H1 (cell line): ENCODE measurements at regions not wholly inside any gene's neighbourhood (a gene's known extent, or its start where the extent isn't known, plus 50 kb on each side); places are given as distances from the start of the nearest gene placed in this dataset.

Experiments used
- CTCF ChIA-PET: fragments of 300-600 bp; sonication (Branson Sonifier 250); formaldehyde crosslinking; loops from one replicate; lab custom pipeline; 2021; ENCODE audit not compliant: partially characterized antibody; lab: Charles Lee
- POLR2A ChIA-PET: fragments of 300-600 bp; sonication (Branson Sonifier 250); formaldehyde crosslinking; loops from one replicate; lab custom pipeline; 2021; ENCODE audit warnings: inconsistent platforms; ENCODE audit not compliant: partially characterized antibody; lab: Charles Lee
- DNase-seq, 2 experiments: peaks; one replicate each; pipeline versions ENCODE4 v3.0.0 to v3.0.0-alpha.2; 2010 to 2022; ENCODE audit warnings: low spot score in 2 of 2, low read depth in 1 of 2, mixed read lengths in 1 of 2
- FAIRE-seq: peaks from 2 replicates; lab custom pipeline; 2011; peaks lifted over from hg19 to GRCh38; lab: Jason Lieb, UNC
- H2AFZ ChIP-seq: 2 replicates; pipeline ENCODE4 v1.8.1; 2012; ENCODE audit warnings: low read length, inconsistent platforms
- H2AK5ac ChIP-seq: 2 replicates; pipeline ENCODE4 v1.6.1; 2013; ENCODE audit warnings: low read depth, low read length
- H2BK120ac ChIP-seq: replicated peaks from 2 replicates; pipeline ENCODE3; 2013; ENCODE audit warnings: low read depth, low read length, inconsistent platforms
- H2BK12ac ChIP-seq: 2 replicates; pipeline ENCODE4 v1.6.1; 2013; ENCODE audit warnings: low read depth, low read length
- H2BK15ac ChIP-seq: 2 replicates; pipeline ENCODE4 v1.6.1; 2013; ENCODE audit warnings: low read length
- H2BK20ac ChIP-seq: 2 replicates; pipeline ENCODE4 v1.6.1; 2013; ENCODE audit warnings: low read length
- H2BK5ac ChIP-seq: 2 replicates; pipeline ENCODE4 v1.6.1; 2013; ENCODE audit warnings: low read depth, low read length
- H3K14ac ChIP-seq: 2 replicates; pipeline ENCODE4 v1.6.1; 2013; ENCODE audit warnings: inconsistent platforms; ENCODE audit not compliant: insufficient read length
- H3K18ac ChIP-seq: 2 replicates; pipeline ENCODE4 v1.6.1; 2013; ENCODE audit warnings: low read length; ENCODE audit errors: extremely low read depth
- H3K23ac ChIP-seq: 2 replicates; pipeline ENCODE4 v1.6.1; 2013; ENCODE audit warnings: inconsistent platforms; ENCODE audit not compliant: insufficient read length
- H3K23me2 ChIP-seq: 2 replicates; pipeline ENCODE4 v1.6.1; 2013; ENCODE audit warnings: low read depth, low read length
- H3K27ac ChIP-seq: 2 replicates; pipeline ENCODE4 v1.6.1; 2011; ENCODE audit warnings: low read depth, low read length, inconsistent platforms
- H3K27me3 ChIP-seq, 4 experiments: replicated peaks in 1 of 4; 1 replicate in 1 of 4; 2 replicates in 3 of 4; pipeline versions ENCODE4 v1.6.1 to v1.8.1; 2011 to 2013; ENCODE audit warnings: low read length in 3 of 4, mild to moderate bottlenecking in 3 of 4, inconsistent platforms in 2 of 4, mixed read lengths in 2 of 4, moderate library complexity in 1 of 4; ENCODE audit not compliant: control insufficient read depth in 3 of 4, insufficient read depth in 3 of 4; ENCODE audit errors: extremely low read depth in 1 of 4
- H3K36me3 ChIP-seq, 4 experiments: 2 replicates each; pipeline versions ENCODE4 v1.6.1 to v1.8.1; 2011 to 2013; ENCODE audit warnings: mild to moderate bottlenecking in 4 of 4, low read length in 3 of 4, moderate library complexity in 2 of 4, control low read depth in 1 of 4, inconsistent platforms in 1 of 4; ENCODE audit not compliant: insufficient read depth in 4 of 4, control insufficient read depth in 2 of 4
- H3K4ac ChIP-seq: replicated peaks from 2 replicates; pipeline ENCODE3; 2013; ENCODE audit warnings: low read length, low read depth, mixed read lengths, inconsistent platforms; ENCODE audit not compliant: insufficient read length
- H3K4me1 ChIP-seq, 4 experiments: replicated peaks in 1 of 4; 1 replicate in 1 of 4; 2 replicates in 3 of 4; pipeline versions ENCODE4 v1.6.1 to v1.8.1; 2011 to 2013; ENCODE audit warnings: low read length in 3 of 4, inconsistent platforms in 2 of 4, mixed read lengths in 1 of 4; ENCODE audit not compliant: insufficient read depth in 4 of 4, control insufficient read depth in 3 of 4
- H3K4me2 ChIP-seq, 2 experiments: 2 replicates each; pipeline versions ENCODE4 v1.6.1 to v1.8.1; 2011 to 2013; ENCODE audit warnings: low read depth in 2 of 2, low read length in 2 of 2, control low read depth in 1 of 2, inconsistent platforms in 1 of 2, mild to moderate bottlenecking in 1 of 2; ENCODE audit not compliant: insufficient read depth in 1 of 2
- H3K4me3 ChIP-seq, 4 experiments: fragments of 200-600, 300-600 bp in 1 of 4; sonication (generic), shearing (Covaris generic), sonication (Bioruptor Twin) in 1 of 4; 2 replicates each; pipeline versions ENCODE4 v1.5.1 to v1.8.1; 2011 to 2016; ENCODE audit warnings: low read length in 4 of 4, low read depth in 3 of 4, control low read depth in 2 of 4, inconsistent platforms in 2 of 4, mild to moderate bottlenecking in 2 of 4, mixed read lengths in 1 of 4, moderate library complexity in 1 of 4; ENCODE audit not compliant: insufficient read depth in 2 of 4; ENCODE audit errors: extremely low read depth in 1 of 4
- H3K56ac ChIP-seq: replicated peaks from 2 replicates; pipeline ENCODE3; 2013; ENCODE audit warnings: low read depth, mild to moderate bottlenecking, mixed read lengths, low read length, inconsistent platforms; ENCODE audit not compliant: insufficient read length
- H3K79me1 ChIP-seq: 2 replicates; pipeline ENCODE4 v1.6.1; 2013; ENCODE audit warnings: low read depth, low read length, control low read depth
- H3K79me2 ChIP-seq, 2 experiments: 2 replicates each; pipeline versions ENCODE4 v1.6.1 to v1.8.1; 2012 to 2013; ENCODE audit warnings: low read length in 2 of 2, mild to moderate bottlenecking in 2 of 2, inconsistent platforms in 1 of 2; ENCODE audit not compliant: insufficient read depth in 2 of 2, control insufficient read depth in 1 of 2
- H3K9ac ChIP-seq, 4 experiments: replicated peaks in 1 of 4; 1 replicate in 1 of 4; 2 replicates in 3 of 4; pipeline versions ENCODE4 v1.6.1 to v1.8.1; 2011 to 2013; ENCODE audit warnings: low read depth in 3 of 4, low read length in 3 of 4, control low read depth in 2 of 4, mild to moderate bottlenecking in 2 of 4, moderate library complexity in 2 of 4, inconsistent platforms in 1 of 4; ENCODE audit errors: extremely low read depth in 1 of 4
- H3K9me3 ChIP-seq, 2 experiments: 2 replicates each; pipeline versions ENCODE4 v1.6.1 to v1.8.1; 2012 to 2013; ENCODE audit warnings: mild to moderate bottlenecking in 2 of 2, moderate library complexity in 2 of 2, control low read depth in 1 of 2, inconsistent platforms in 1 of 2, low read depth in 1 of 2, low read length in 1 of 2, mixed read lengths in 1 of 2; ENCODE audit not compliant: insufficient read depth in 2 of 2
- H4K20me1 ChIP-seq, 2 experiments: replicated peaks in 1 of 2; 2 replicates each; pipeline versions ENCODE3 to v1.8.1; 2011 to 2013; ENCODE audit warnings: inconsistent platforms in 2 of 2, low read length in 2 of 2, mild to moderate bottlenecking in 1 of 2; ENCODE audit not compliant: insufficient read depth in 2 of 2, control insufficient read depth in 1 of 2
- H4K5ac ChIP-seq: 2 replicates; pipeline ENCODE4 v1.6.1; 2013; ENCODE audit warnings: low read length, low read depth, mixed read lengths, inconsistent platforms; ENCODE audit not compliant: insufficient read length
- H4K8ac ChIP-seq: 2 replicates; pipeline ENCODE4 v1.8.0; 2013; ENCODE audit warnings: mild to moderate bottlenecking, moderate library complexity, low read length, inconsistent platforms; ENCODE audit not compliant: insufficient read depth; ENCODE audit errors: extremely low read depth
- H4K91ac ChIP-seq: replicated peaks from 2 replicates; pipeline ENCODE3; 2013; ENCODE audit warnings: low read length, mixed read lengths, inconsistent platforms; ENCODE audit not compliant: insufficient read length
- CHD2 ChIP-seq: IDR thresholded peaks from 2 replicates; pipeline ENCODE4 v1.6.1; 2012; ENCODE audit warnings: low read length, improper control_type of control experiment
- EGR1 ChIP-seq: IDR thresholded peaks from 2 replicates; pipeline ENCODE4 v1.6.1; 2011; ENCODE audit warnings: low read depth, low read length, borderline replicate concordance
- KDM1A ChIP-seq: fragments of 200-600, 300-600 bp; sonication (generic); IDR thresholded peaks from 2 replicates; pipeline ENCODE4 v1.7.1; 2016; ENCODE audit warnings: mild to moderate bottlenecking, low read length, borderline replicate concordance
- KDM5A ChIP-seq: fragments of 200-600 bp; IDR thresholded peaks from 2 replicates; pipeline ENCODE4 v1.7.1; 2012; ENCODE audit warnings: mild to moderate bottlenecking, low read length, inconsistent platforms, mixed read lengths
- MAX ChIP-seq: IDR thresholded peaks from 2 replicates; pipeline ENCODE4 v1.6.1; 2012; ENCODE audit warnings: inconsistent platforms
- RBBP5 ChIP-seq: IDR thresholded peaks from 2 replicates; pipeline ENCODE4 v1.7.1; 2012; ENCODE audit warnings: low read depth, mild to moderate bottlenecking, inconsistent platforms, low read length, moderate library complexity, borderline replicate concordance
- SAP30 ChIP-seq: fragments of 300-600 bp; sonication (generic); IDR thresholded peaks from 2 replicates; pipeline ENCODE4 v1.7.1; 2012; ENCODE audit warnings: low read length, moderate library complexity, mild to moderate bottlenecking, inconsistent platforms; ENCODE audit not compliant: insufficient read depth, insufficient replicate concordance
- SIN3A ChIP-seq, 2 experiments: IDR thresholded peaks in 1 of 2; conservative IDR thresholded peaks in 1 of 2; 2 replicates each; pipeline ENCODE4 v1.6.1; 2011 to 2012; ENCODE audit warnings: low read length in 2 of 2, improper control_type of control experiment in 1 of 2, low read depth in 1 of 2, mild to moderate bottlenecking in 1 of 2
- SIRT6 ChIP-seq: IDR thresholded peaks from one replicate; pipeline ENCODE4 v1.7.1; 2012; ENCODE audit warnings: low read length, inconsistent platforms
- SP2 ChIP-seq: IDR thresholded peaks from 2 replicates; pipeline ENCODE4 v1.6.1; 2012; ENCODE audit warnings: mild to moderate bottlenecking, low read length, inconsistent platforms
- TAF1 ChIP-seq: IDR thresholded peaks from 2 replicates; pipeline ENCODE4 v1.6.1; 2011; ENCODE audit warnings: mild to moderate bottlenecking, low read depth, low read length
- TEAD4 ChIP-seq: IDR thresholded peaks from 2 replicates; pipeline ENCODE4 v1.6.1; 2012; ENCODE audit warnings: low read depth, low read length, inconsistent platforms, mixed read lengths
- WGBS, 2 experiments: shearing (Covaris generic) in 1 of 2; methylation state at CpG; one replicate each; pipeline versions ENCODE4 v1.1.6 to v1.1.7; 2013 to 2015; ENCODE audit warnings: low lambda C conversion rate in 2 of 2, mixed read lengths in 2 of 2, inconsistent platforms in 1 of 2, low coverage in 1 of 2, missing lambda C conversion rate in 1 of 2; ENCODE audit not compliant: insufficient replicate concordance in 2 of 2, insufficient coverage in 1 of 2, insufficient read length in 1 of 2; ENCODE audit errors: extremely low coverage in 1 of 2, missing lambda C conversion rate in 1 of 2; 5-methylcytosine and 5-hydroxymethylcytosine counted together

- H3K9me3 ChIP-seq: no peaks in the 10 kb centered on the region
- no peaks in the 10 kb centered on the region for H3K79me1 ChIP-seq
- no peak overlapping the region for H2BK15ac ChIP-seq
- WGBS, 2 experiments: 92% methylated on average over 9 of the region's 9 CpGs; no CpG with 5 or more reads in 1 of the 2 experiments
- no peak overlapping the region for H3K9ac ChIP-seq
- no peak overlapping the region for H3K4me2 ChIP-seq
- H2AK5ac ChIP-seq: no peak overlapping the region
- H3K79me2 ChIP-seq: no peaks in the 10 kb centered on the region
- no peak overlapping the region for H2BK5ac ChIP-seq
- no peaks in the 10 kb centered on the region; a peak in 1 of 7 replicates for H3K27me3 ChIP-seq
- no peak overlapping the region for H3K56ac ChIP-seq
- no peak overlapping the region for H2BK120ac ChIP-seq
- POLR2A ChIA-PET: no interaction called here
- H2BK20ac ChIP-seq: no peak overlapping the region
- no peaks in the 10 kb centered on the region for H3K36me3 ChIP-seq
- no peak overlapping the region for H4K8ac ChIP-seq
- no peak overlapping the region for H2AFZ ChIP-seq
- FAIRE-seq (no peak), DNase-seq (no peak)
- no peak overlapping the region for H3K27ac ChIP-seq
- H3K23ac ChIP-seq: no peak overlapping the region
- no peak overlapping the region for H2BK12ac ChIP-seq
- H4K5ac ChIP-seq: no peak overlapping the region
- no peak overlapping the region for H3K14ac ChIP-seq
- TF ChIP-seq KDM1A (no peak), CHD2 (no peak), MAX (no peak), SIN3A (conservative IDR thresholded peaks at IDR 0.05 in 1 of 2, IDR thresholded peaks at IDR 0.05 in 1 of 2; ENCODE audit: low read depth in 1 of 2, low read length in 2 of 2) (no peak), SIRT6 (no peak), TEAD4 (no peak), KDM5A (no peak), SP2 (no peak), RBBP5 (no peak), SAP30 (no peak), TAF1 (no peak), EGR1 (no peak)
- H4K91ac ChIP-seq: no peak overlapping the region
- CTCF ChIA-PET: interaction anchor here (1.5 to 1.9 kb wide), 3 partner anchors 10 to 92 kb away, joined by 5 to 9 read pairs (median 6); no protein-coding TSS in a partner anchor
- H3K4ac ChIP-seq: no peak overlapping the region
- H3K23me2 ChIP-seq: no peaks in the 10 kb centered on the region
- H3K4me3 ChIP-seq: no peak overlapping the region
- H3K4me1 ChIP-seq: peaks cover 0 to 5% (median 2%) of the 10 kb centered on the region in 4 experiments; a peak in 2 of 7 replicates
- no peaks in the 10 kb centered on the region for H4K20me1 ChIP-seq
- no peak overlapping the region for H3K18ac ChIP-seq
These were observed 263.9 kb upstream of the IGF1R start for GRCh38 chr15:98384328-98385029.
